K562 (cell line): ENCODE measurements at regions not wholly inside any gene's neighbourhood (a gene's known extent, or its start where the extent isn't known, plus 50 kb on each side); places are given as distances from the start of the nearest gene placed in this dataset.

Experiments used
- ATAC-seq: fragments of 200-7000 bp; cut with Tn5 transposase; 3 replicates; pipeline ENCODE4 v1.9.1; 2020; ENCODE audit warnings: moderate library complexity
- BruUV-seq: library from RNA; stranded (reverse); fragments of 400-500 nt; replicated peaks from 2 replicates; lab custom pipeline; 2021; lab: Mats Ljungman, UMichigan
- CTCF ChIA-PET: fragments of 300-600 bp; formaldehyde crosslinking; extraction: SDS; loops from one replicate; lab custom pipeline; 2021; ENCODE audit warnings: low intra/inter-chr PET ratio; lab: Yijun Ruan, JAX
- POLR2A ChIA-PET: fragments of 300-600, 350-650 bp; sonication (Branson Sonifier 250); formaldehyde crosslinking; extraction: SDS; loops from one replicate; lab custom pipeline; 2021; ENCODE audit warnings: antibody characterized with exemption, inconsistent platforms; lab: Yijun Ruan, JAX
- DNase-seq, 4 experiments: peaks; one replicate each; pipeline versions ENCODE4 v3.0.0 to v3.0.0-alpha.2; 2011 to 2018; ENCODE audit warnings: low spot score in 3 of 4, mixed read lengths in 3 of 4; ENCODE audit errors: extremely low read depth in 1 of 4
- FAIRE-seq: peaks from 2 replicates; lab custom pipeline; 2011; peaks lifted over from hg19 to GRCh38; lab: Jason Lieb, UNC
- H2AFZ ChIP-seq: 2 replicates; pipeline ENCODE4 v1.6.0; 2011; ENCODE audit warnings: low read depth, low read length, control low read depth, inconsistent platforms
- H3K27ac ChIP-seq: fragments of 200-600 bp; 3 replicates; pipeline ENCODE4 v1.8.0; 2011; ENCODE audit warnings: low read depth, mild to moderate bottlenecking, control low read depth, inconsistent platforms, low read length, moderate library complexity, mixed read lengths; ENCODE audit errors: extremely low read depth
- H3K27me3 ChIP-seq, 2 experiments: fragments of 300-600 bp in 1 of 2; 2 replicates in 1 of 2; 3 replicates in 1 of 2; pipeline versions ENCODE4 v1.6.0 to v1.8.0; 2011; ENCODE audit warnings: inconsistent platforms in 2 of 2, low read length in 2 of 2, mild to moderate bottlenecking in 1 of 2, mixed read lengths in 1 of 2, moderate library complexity in 1 of 2; ENCODE audit not compliant: control insufficient read depth in 2 of 2, insufficient read depth in 2 of 2
- H3K36me3 ChIP-seq: fragments of 300-600 bp; 3 replicates; pipeline ENCODE4 v1.8.0; 2011; ENCODE audit warnings: mild to moderate bottlenecking, low read length, inconsistent platforms; ENCODE audit not compliant: control insufficient read depth, insufficient read depth
- H3K4me1 ChIP-seq, 2 experiments: fragments of 200-600 bp in 1 of 2; replicated peaks in 1 of 2; 2 replicates in 1 of 2; 3 replicates in 1 of 2; pipeline versions ENCODE4 v1.5.1 to v1.8.0; 2011; ENCODE audit warnings: inconsistent platforms in 2 of 2, low read length in 2 of 2, mild to moderate bottlenecking in 1 of 2, mixed read lengths in 1 of 2, moderate library complexity in 1 of 2; ENCODE audit not compliant: control insufficient read depth in 2 of 2, insufficient read depth in 2 of 2
- H3K4me2 ChIP-seq: 2 replicates; pipeline ENCODE4 v1.6.1; 2011; ENCODE audit warnings: low read length, control low read depth, inconsistent platforms, mixed read lengths; ENCODE audit not compliant: insufficient read depth
- H3K4me3 ChIP-seq: fragments of 200-600 bp; sonication (generic), shearing (Covaris generic); 2 replicates; pipeline ENCODE4 v1.5.1; 2016; ENCODE audit warnings: control low read depth, inconsistent platforms
- H3K79me2 ChIP-seq: fragments of 200-600 bp; 3 replicates; pipeline ENCODE4 v1.8.0; 2011; ENCODE audit warnings: low read length, inconsistent platforms; ENCODE audit not compliant: control insufficient read depth, insufficient read depth
- H3K9ac ChIP-seq, 2 experiments: 2 replicates each; pipeline versions ENCODE4 v1.6.0 to v1.6.1; 2011; ENCODE audit warnings: low read depth in 2 of 2, low read length in 2 of 2, control low read depth in 1 of 2, inconsistent platforms in 1 of 2, mild to moderate bottlenecking in 1 of 2, mixed read lengths in 1 of 2; ENCODE audit not compliant: insufficient read depth in 1 of 2
- H3K9me1 ChIP-seq: one replicate; pipeline ENCODE4 v1.6.0; 2011; ENCODE audit warnings: inconsistent platforms, mild to moderate bottlenecking, low read length, moderate library complexity; ENCODE audit not compliant: control insufficient read depth, insufficient read depth
- H3K9me3 ChIP-seq: replicated peaks from 2 replicates; pipeline ENCODE4 v1.5.1; 2011; ENCODE audit warnings: low read depth, low read length, inconsistent platforms; ENCODE audit not compliant: control insufficient read depth, insufficient read depth
- H4K20me1 ChIP-seq: replicated peaks from 2 replicates; pipeline ENCODE4 v1.6.1; 2011; ENCODE audit warnings: low read length, inconsistent platforms, mixed read lengths; ENCODE audit not compliant: control insufficient read depth, insufficient read depth
- NR3C1 ChIP-seq: sonication (generic); formaldehyde crosslinking; IDR thresholded peaks from 2 replicates; pipeline ENCODE4 v1.8.1; 2022; ENCODE audit warnings: missing genetic modification reagents
- TEAD4 ChIP-seq, 2 experiments: sonication (generic) in 1 of 2; formaldehyde crosslinking in 1 of 2; IDR thresholded peaks; 2 replicates each; pipeline versions ENCODE4 v1.6.1 to v1.8.0; 2012 to 2022; ENCODE audit warnings: borderline replicate concordance in 1 of 2, inconsistent platforms in 1 of 2, low read length in 1 of 2, mild to moderate bottlenecking in 1 of 2, missing genetic modification reagents in 1 of 2
- WGBS: fragments of 100-300 bp; shearing (Covaris generic); methylation state at CpG from one replicate; pipeline ENCODE4 v1.1.6; 2016; ENCODE audit warnings: low coverage, mixed read lengths; ENCODE audit not compliant: insufficient coverage; ENCODE audit errors: missing lambda C conversion rate; 5-methylcytosine and 5-hydroxymethylcytosine counted together
- in situ Hi-C: fragments of 300-500 bp; cut with MboI; formaldehyde crosslinking; loops from 4 replicates; pipeline ENCODE4 v1.15.0; 2018; ENCODE audit warnings: inconsistent platforms, mixed read lengths
- intact Hi-C: fragments of 100-400 bp; cut with micrococcal nuclease; formaldehyde crosslinking; loops from 2 replicates; pipeline ENCODE4 v1.14.2; 2022
- TF ChIP-seq, protein P1 (sequence below): fragments of 450-650 bp; IDR thresholded peaks from 2 replicates; pipeline ENCODE4 v1.6.1; 2016; ENCODE audit warnings: mild to moderate bottlenecking, moderate library complexity
- TF ChIP-seq, protein P2 (sequence below): fragments of 450-650 bp; IDR thresholded peaks from 2 replicates; pipeline ENCODE4 v1.6.1; 2017; ENCODE audit warnings: antibody characterized with exemption, mild to moderate bottlenecking

DNA sequence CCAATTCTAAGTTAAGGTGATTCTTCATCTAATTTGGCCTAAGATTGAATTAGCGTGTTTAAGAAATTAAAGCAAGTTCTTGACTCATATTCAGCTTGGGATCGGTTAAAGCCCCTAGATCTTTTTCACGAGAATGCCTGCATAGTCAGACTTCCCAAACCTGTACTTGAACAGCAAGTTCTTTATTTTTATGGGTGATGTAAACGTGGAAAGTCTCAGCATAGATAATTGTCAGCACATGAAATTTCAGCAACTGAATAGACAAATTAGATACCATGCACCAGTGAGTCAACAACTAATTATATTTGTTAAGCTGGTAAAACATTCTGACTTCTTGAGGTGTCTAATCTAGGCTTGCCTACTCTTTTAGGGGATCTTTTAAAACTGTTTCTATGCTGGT lies 183.1 kb upstream of the TNFAIP3 start:
- intact Hi-C loops (no loop called here), in situ Hi-C loops (no loop called here)
- Histone ChIP-seq H3K4me2 (no peak overlapping the region), H2AFZ (no peak overlapping the region), H4K20me1 (no peaks in the 10 kb centered on the region), H3K36me3 (no peaks in the 10 kb centered on the region), H3K4me3 (no peak overlapping the region), H3K9me1 (no peaks in the 10 kb centered on the region), H3K9me3 (no peaks in the 10 kb centered on the region), H3K79me2 (no peaks in the 10 kb centered on the region), H3K27ac (no peak overlapping the region), H3K4me1 (no peaks in the 10 kb centered on the region), H3K9ac (no peak overlapping the region), H3K27me3 (no peaks in the 10 kb centered on the region)
- 0% methylated on average over 4 of the region's 4 CpGs for WGBS
- no peak for FAIRE-seq
- ChIA-PET CTCF (no interaction called here), POLR2A (interaction anchor here (0.7 kb wide), 1 partner anchor 422 kb away, joined by 3 read pairs; no protein-coding TSS in a partner anchor)
- no peak for DNase-seq
- no TSS peak for BruUV-seq
- no peak for ATAC-seq
- TF ChIP-seq NR3C1 (CRISPR knock-in tag) = no peak
- TF ChIP-seq, protein P1, sequence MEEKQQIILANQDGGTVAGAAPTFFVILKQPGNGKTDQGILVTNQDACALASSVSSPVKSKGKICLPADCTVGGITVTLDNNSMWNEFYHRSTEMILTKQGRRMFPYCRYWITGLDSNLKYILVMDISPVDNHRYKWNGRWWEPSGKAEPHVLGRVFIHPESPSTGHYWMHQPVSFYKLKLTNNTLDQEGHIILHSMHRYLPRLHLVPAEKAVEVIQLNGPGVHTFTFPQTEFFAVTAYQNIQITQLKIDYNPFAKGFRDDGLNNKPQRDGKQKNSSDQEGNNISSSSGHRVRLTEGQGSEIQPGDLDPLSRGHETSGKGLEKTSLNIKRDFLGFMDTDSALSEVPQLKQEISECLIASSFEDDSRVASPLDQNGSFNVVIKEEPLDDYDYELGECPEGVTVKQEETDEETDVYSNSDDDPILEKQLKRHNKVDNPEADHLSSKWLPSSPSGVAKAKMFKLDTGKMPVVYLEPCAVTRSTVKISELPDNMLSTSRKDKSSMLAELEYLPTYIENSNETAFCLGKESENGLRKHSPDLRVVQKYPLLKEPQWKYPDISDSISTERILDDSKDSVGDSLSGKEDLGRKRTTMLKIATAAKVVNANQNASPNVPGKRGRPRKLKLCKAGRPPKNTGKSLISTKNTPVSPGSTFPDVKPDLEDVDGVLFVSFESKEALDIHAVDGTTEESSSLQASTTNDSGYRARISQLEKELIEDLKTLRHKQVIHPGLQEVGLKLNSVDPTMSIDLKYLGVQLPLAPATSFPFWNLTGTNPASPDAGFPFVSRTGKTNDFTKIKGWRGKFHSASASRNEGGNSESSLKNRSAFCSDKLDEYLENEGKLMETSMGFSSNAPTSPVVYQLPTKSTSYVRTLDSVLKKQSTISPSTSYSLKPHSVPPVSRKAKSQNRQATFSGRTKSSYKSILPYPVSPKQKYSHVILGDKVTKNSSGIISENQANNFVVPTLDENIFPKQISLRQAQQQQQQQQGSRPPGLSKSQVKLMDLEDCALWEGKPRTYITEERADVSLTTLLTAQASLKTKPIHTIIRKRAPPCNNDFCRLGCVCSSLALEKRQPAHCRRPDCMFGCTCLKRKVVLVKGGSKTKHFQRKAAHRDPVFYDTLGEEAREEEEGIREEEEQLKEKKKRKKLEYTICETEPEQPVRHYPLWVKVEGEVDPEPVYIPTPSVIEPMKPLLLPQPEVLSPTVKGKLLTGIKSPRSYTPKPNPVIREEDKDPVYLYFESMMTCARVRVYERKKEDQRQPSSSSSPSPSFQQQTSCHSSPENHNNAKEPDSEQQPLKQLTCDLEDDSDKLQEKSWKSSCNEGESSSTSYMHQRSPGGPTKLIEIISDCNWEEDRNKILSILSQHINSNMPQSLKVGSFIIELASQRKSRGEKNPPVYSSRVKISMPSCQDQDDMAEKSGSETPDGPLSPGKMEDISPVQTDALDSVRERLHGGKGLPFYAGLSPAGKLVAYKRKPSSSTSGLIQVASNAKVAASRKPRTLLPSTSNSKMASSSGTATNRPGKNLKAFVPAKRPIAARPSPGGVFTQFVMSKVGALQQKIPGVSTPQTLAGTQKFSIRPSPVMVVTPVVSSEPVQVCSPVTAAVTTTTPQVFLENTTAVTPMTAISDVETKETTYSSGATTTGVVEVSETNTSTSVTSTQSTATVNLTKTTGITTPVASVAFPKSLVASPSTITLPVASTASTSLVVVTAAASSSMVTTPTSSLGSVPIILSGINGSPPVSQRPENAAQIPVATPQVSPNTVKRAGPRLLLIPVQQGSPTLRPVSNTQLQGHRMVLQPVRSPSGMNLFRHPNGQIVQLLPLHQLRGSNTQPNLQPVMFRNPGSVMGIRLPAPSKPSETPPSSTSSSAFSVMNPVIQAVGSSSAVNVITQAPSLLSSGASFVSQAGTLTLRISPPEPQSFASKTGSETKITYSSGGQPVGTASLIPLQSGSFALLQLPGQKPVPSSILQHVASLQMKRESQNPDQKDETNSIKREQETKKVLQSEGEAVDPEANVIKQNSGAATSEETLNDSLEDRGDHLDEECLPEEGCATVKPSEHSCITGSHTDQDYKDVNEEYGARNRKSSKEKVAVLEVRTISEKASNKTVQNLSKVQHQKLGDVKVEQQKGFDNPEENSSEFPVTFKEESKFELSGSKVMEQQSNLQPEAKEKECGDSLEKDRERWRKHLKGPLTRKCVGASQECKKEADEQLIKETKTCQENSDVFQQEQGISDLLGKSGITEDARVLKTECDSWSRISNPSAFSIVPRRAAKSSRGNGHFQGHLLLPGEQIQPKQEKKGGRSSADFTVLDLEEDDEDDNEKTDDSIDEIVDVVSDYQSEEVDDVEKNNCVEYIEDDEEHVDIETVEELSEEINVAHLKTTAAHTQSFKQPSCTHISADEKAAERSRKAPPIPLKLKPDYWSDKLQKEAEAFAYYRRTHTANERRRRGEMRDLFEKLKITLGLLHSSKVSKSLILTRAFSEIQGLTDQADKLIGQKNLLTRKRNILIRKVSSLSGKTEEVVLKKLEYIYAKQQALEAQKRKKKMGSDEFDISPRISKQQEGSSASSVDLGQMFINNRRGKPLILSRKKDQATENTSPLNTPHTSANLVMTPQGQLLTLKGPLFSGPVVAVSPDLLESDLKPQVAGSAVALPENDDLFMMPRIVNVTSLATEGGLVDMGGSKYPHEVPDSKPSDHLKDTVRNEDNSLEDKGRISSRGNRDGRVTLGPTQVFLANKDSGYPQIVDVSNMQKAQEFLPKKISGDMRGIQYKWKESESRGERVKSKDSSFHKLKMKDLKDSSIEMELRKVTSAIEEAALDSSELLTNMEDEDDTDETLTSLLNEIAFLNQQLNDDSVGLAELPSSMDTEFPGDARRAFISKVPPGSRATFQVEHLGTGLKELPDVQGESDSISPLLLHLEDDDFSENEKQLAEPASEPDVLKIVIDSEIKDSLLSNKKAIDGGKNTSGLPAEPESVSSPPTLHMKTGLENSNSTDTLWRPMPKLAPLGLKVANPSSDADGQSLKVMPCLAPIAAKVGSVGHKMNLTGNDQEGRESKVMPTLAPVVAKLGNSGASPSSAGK = no peak
- TF ChIP-seq, protein P2, sequence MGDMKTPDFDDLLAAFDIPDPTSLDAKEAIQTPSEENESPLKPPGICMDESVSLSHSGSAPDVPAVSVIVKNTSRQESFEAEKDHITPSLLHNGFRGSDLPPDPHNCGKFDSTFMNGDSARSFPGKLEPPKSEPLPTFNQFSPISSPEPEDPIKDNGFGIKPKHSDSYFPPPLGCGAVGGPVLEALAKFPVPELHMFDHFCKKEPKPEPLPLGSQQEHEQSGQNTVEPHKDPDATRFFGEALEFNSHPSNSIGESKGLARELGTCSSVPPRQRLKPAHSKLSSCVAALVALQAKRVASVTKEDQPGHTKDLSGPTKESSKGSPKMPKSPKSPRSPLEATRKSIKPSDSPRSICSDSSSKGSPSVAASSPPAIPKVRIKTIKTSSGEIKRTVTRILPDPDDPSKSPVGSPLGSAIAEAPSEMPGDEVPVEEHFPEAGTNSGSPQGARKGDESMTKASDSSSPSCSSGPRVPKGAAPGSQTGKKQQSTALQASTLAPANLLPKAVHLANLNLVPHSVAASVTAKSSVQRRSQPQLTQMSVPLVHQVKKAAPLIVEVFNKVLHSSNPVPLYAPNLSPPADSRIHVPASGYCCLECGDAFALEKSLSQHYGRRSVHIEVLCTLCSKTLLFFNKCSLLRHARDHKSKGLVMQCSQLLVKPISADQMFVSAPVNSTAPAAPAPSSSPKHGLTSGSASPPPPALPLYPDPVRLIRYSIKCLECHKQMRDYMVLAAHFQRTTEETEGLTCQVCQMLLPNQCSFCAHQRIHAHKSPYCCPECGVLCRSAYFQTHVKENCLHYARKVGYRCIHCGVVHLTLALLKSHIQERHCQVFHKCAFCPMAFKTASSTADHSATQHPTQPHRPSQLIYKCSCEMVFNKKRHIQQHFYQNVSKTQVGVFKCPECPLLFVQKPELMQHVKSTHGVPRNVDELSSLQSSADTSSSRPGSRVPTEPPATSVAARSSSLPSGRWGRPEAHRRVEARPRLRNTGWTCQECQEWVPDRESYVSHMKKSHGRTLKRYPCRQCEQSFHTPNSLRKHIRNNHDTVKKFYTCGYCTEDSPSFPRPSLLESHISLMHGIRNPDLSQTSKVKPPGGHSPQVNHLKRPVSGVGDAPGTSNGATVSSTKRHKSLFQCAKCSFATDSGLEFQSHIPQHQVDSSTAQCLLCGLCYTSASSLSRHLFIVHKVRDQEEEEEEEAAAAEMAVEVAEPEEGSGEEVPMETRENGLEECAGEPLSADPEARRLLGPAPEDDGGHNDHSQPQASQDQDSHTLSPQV = no peak
- TF ChIP-seq TEAD4 (IDR thresholded peaks at IDR 0.05; ENCODE audit: low read length) = no peak
- TF ChIP-seq TEAD4 (CRISPR knock-in tag; IDR thresholded peaks at IDR 0.05; ENCODE audit: borderline replicate concordance) = no peak
